ENCODE measurements at regions not wholly inside any gene's neighbourhood (a gene's known extent, or its start where the extent isn't known, plus 50 kb on each side); places are given as distances from the start of the nearest gene placed in this dataset.

DNA sequence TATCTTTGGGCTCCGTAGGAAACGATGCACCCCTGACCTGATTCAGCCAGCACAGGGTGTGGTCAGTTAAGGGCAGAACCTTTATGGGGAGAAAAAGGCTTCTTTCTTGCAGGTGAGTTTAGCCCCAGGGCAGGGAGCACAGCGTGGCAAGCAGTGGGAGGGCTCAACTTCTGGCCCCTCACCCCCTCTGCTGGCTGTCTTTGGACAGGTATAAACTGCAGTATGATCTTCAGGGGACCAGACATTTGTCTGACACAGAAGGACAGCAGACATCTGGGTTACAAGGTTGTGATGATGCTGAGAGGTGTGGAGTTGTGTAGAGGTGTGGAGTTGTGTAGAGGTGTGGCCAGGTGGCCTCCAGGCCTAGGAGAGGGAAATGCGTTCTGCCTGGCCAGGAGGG lies 324.0 kb upstream of the PLET1 start:
- DNase-seq, result no peak
- H3K9ac ChIP-seq (ENCODE audit: low read depth in 2 of 2, low read length in 2 of 2), result no peak overlapping the region

DNA sequence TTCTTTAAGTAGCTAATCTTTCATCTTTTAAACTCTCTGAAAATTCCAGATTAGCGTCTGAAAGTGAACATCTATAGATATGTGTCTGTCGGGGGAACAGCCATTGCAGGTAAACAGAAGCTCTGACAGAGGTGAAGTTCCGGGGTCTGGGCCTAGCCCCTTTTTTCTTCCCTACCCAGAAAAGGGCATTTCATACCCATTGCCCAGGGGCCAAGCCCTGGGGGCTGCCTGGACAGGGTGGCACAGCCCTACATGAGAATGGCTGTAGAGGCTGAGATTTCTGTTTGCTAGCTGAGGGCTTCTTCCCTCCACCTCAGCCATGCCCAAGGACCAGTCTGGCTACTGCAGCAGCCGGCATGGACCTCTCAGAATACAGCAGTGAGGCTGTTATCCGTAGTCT lies 327.0 kb upstream of the PLET1 start:
- no peak overlapping the region for H3K9ac ChIP-seq (ENCODE audit: low read depth in 2 of 2, low read length in 2 of 2)
- DNase-seq, result no peak
- H3K36me3 ChIP-seq, result no peaks in the 10 kb centered on the region
- no peak overlapping the region for H3K4me3 ChIP-seq
- H3K27ac ChIP-seq, result no peak overlapping the region
- intact Hi-C loops (cut with DNase I), result loop anchor here (2.0 to 5.0 kb wide), 3 partner anchors 205 to 701 kb away; no protein-coding TSS in a partner anchor
- H3K9me3 ChIP-seq, result no peaks in the 10 kb centered on the region
- H3K27me3 ChIP-seq, result no peaks in the 10 kb centered on the region
- no peaks in the 10 kb centered on the region for H3K4me1 ChIP-seq
- TF ChIP-seq, protein P1, sequence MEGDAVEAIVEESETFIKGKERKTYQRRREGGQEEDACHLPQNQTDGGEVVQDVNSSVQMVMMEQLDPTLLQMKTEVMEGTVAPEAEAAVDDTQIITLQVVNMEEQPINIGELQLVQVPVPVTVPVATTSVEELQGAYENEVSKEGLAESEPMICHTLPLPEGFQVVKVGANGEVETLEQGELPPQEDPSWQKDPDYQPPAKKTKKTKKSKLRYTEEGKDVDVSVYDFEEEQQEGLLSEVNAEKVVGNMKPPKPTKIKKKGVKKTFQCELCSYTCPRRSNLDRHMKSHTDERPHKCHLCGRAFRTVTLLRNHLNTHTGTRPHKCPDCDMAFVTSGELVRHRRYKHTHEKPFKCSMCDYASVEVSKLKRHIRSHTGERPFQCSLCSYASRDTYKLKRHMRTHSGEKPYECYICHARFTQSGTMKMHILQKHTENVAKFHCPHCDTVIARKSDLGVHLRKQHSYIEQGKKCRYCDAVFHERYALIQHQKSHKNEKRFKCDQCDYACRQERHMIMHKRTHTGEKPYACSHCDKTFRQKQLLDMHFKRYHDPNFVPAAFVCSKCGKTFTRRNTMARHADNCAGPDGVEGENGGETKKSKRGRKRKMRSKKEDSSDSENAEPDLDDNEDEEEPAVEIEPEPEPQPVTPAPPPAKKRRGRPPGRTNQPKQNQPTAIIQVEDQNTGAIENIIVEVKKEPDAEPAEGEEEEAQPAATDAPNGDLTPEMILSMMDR (IDR thresholded peaks at IDR 0.05), result no peak

More for the DNA sequence above, 324.0 kb upstream of the PLET1 start:
- intact Hi-C loops (cut with DNase I), result loop anchor here (5.0 kb wide), 2 partner anchors 208 to 528 kb away; no protein-coding TSS in a partner anchor
- no peak overlapping the region for H3K4me3 ChIP-seq
- no peak overlapping the region for H3K27ac ChIP-seq
- H3K9me3 ChIP-seq, result no peaks in the 10 kb centered on the region
- no peaks in the 10 kb centered on the region for H3K27me3 ChIP-seq
- H3K36me3 ChIP-seq, result no peaks in the 10 kb centered on the region
- TF ChIP-seq, protein P1 (IDR thresholded peaks at IDR 0.05), result no peak
- H3K4me1 ChIP-seq, result no peaks in the 10 kb centered on the region

DNA sequence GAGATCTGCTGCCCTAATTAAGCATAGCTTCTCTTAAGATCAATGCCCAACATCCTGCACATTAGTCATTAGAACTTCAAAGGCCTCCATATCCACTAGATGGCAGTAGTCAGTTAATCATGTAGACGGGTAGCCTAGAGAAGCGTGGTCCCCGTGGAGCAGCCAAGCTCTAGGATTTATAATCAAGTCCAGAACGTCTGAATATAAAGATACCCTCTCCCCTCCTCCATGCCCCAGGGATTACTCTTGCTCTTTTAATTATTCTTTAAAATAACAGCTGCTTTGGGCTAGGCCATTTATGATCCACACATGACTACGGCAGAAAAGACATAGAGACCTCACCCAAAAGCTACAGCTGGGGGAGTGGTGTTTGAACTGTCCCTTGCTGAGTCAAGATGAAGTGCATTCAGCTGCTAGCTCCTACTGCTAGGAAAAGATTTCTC lies 327.6 kb upstream of the PLET1 start:
- intact Hi-C loops (cut with DNase I), result loop anchor here (2.0 to 5.0 kb wide), 3 partner anchors 204 to 701 kb away; no protein-coding TSS in a partner anchor
- H3K4me1 ChIP-seq, result no peaks in the 10 kb centered on the region

DNA sequence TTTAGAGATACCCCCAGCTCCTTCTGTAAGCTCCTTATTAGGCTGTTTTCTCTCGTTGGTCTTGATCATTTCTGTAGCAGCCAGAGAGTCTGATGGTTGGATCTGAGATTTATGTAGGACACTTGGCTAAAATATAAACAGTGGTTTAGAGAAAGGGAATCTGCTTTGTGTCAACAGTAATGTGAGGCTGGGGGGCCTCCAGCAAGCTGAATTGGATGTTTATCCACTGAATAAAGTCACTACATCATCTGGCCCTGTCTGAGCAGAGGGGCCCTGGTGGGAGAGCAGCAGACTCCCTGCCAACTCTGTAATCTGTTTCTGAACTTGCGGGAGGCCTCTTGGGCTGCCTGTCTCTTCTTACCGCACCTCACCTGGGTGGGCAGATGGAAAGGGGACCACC lies 328.5 kb upstream of the PLET1 start:
- Histone ChIP-seq H3K9ac (ENCODE audit: low read depth in 2 of 2, low read length in 2 of 2) (no peak overlapping the region), H3K4me3 (no peak overlapping the region), H3K27ac (no peak overlapping the region), H3K27me3 (no peaks in the 10 kb centered on the region), H3K9me3 (no peaks in the 10 kb centered on the region), H3K4me1 (no peaks in the 10 kb centered on the region), H3K36me3 (no peaks in the 10 kb centered on the region)
- intact Hi-C loops (cut with DNase I), result loop anchor here (2.0 to 5.0 kb wide), 3 partner anchors 203 to 700 kb away; no protein-coding TSS in a partner anchor
- no peak for DNase-seq
- TF ChIP-seq, protein P1 (IDR thresholded peaks at IDR 0.05), result no peak

More for the DNA sequence above, 327.6 kb upstream of the PLET1 start:
- TF ChIP-seq, protein P1 (IDR thresholded peaks at IDR 0.05), result peak; percentile 56
- DNase-seq, result peak; percentile 40
- Histone ChIP-seq H3K4me3 (no peak overlapping the region), H3K27ac (no peak overlapping the region), H3K27me3 (no peaks in the 10 kb centered on the region), H3K9me3 (no peaks in the 10 kb centered on the region), H3K9ac (ENCODE audit: low read depth in 2 of 2, low read length in 2 of 2) (no peak overlapping the region), H3K36me3 (no peaks in the 10 kb centered on the region)

DNA sequence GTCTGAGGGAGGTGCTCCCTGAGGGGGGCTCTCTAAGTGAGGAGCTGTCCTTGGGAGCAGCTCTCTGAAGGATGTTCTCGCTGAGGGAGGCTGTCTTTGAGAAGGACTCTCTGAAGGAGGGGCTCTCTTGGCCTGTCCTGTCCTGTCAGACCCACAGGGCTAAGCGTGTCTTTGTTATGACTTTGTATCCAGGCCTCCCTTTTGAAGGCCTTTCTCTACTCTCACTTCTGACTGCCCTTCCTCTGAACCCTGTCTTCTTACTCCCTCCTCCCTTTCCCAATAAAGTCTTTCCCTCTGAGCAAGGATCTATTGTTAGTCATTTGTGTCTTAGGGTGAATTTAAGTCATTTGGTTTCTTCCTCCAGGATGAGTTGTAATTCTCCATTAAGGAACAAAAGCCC lies 330.1 kb upstream of the PLET1 start:
- TF ChIP-seq, protein P1 (IDR thresholded peaks at IDR 0.05), result no peak
- Histone ChIP-seq H3K4me3 (no peak overlapping the region), H3K9me3 (no peaks in the 10 kb centered on the region), H3K27ac (no peak overlapping the region), H3K36me3 (no peaks in the 10 kb centered on the region), H3K27me3 (no peaks in the 10 kb centered on the region), H3K4me1 (no peaks in the 10 kb centered on the region), H3K9ac (ENCODE audit: low read depth in 2 of 2, low read length in 2 of 2) (no peak overlapping the region)
- intact Hi-C loops (cut with DNase I), result no loop called here
- DNase-seq, result no peak

Data from colonic mucosa (tissue), 4 donors.